ENCODE measurements at regions not wholly inside any gene's neighbourhood (a gene's known extent, or its start where the extent isn't known, plus 50 kb on each side); places are given as distances from the start of the nearest gene placed in this dataset.

DNA sequence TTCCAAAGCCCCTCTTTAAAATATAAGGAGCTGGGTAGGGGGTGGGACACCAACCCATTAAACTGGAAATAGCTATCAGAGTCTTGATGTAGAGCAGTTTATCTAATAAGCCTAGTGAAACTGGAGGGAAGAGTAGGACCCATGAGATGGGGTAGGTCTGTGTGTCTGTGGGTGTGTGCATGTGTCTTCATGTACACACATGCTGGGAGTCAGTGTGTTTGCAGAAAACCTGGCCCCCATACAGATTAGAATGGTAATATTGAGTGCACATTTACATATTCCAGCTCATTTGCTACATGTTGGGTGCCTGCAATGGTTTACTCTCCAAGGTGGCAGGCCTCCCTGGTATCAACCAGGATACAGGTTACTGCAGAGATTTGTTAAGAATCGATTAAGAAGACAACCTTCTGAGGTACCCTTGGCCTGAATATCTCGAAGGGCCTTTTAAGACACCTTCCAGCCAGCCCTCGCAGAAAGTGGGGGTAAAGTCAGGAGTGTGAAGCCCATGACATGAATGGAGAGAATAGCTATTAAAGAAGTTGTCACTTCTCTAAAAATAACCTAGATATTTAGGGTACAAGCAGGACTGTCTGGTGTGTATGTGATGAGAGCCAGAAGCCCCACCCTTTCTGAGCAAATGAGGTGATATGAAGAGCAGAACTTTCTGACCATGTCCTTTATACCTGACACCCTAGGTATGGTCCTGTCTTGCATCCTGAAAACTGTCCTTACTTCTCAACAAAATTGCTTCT, 75.7 kb upstream of the TEX13D start:
- TF ChIP-seq CTCF (IDR thresholded peaks at IDR 0.05): no peak
- TF ChIP-seq POLR2A (IDR thresholded peaks at IDR 0.05): no peak

Data from Peyer's patch (tissue), 4 donors.